Neuronal stem cell (in vitro differentiated cells): ENCODE measurements at regions not wholly inside any gene's neighbourhood (a gene's known extent, or its start where the extent isn't known, plus 50 kb on each side); places are given as distances from the start of the nearest gene placed in this dataset.
"Not testable (repeated sequence)": the region's sequence is repeated elsewhere in the genome, so short reads cannot be mapped to it uniquely, and the experiment has no call there.

Experiments used
- DNase-seq: peaks from one replicate; pipeline ENCODE4 v3.0.0-alpha.2; 2013; ENCODE audit warnings: low spot score
- H2AFZ ChIP-seq: one replicate; pipeline ENCODE4 v1.6.1; 2013; ENCODE audit warnings: mild to moderate bottlenecking, low read length, inconsistent platforms
- H2AK5ac ChIP-seq: 2 replicates; pipeline ENCODE4 v1.6.1; 2013; ENCODE audit warnings: low read depth, mild to moderate bottlenecking, inconsistent platforms, low read length, moderate library complexity, mixed read lengths
- H2BK120ac ChIP-seq: 2 replicates; pipeline ENCODE4 v1.6.1; 2013; ENCODE audit warnings: low read depth, mild to moderate bottlenecking, inconsistent platforms, low read length, moderate library complexity, mixed read lengths
- H2BK12ac ChIP-seq: one replicate; pipeline ENCODE4 v1.6.1; 2013; ENCODE audit warnings: low read length, inconsistent platforms
- H2BK15ac ChIP-seq: 2 replicates; pipeline ENCODE4 v1.6.1; 2013; ENCODE audit warnings: mild to moderate bottlenecking, low read length, inconsistent platforms, mixed read lengths
- H2BK5ac ChIP-seq: one replicate; pipeline ENCODE4 v1.6.1; 2013; ENCODE audit warnings: inconsistent platforms, mild to moderate bottlenecking, low read length, moderate library complexity
- H3K14ac ChIP-seq: one replicate; pipeline ENCODE4 v1.6.1; 2013; ENCODE audit warnings: low read length, inconsistent platforms
- H3K18ac ChIP-seq: 2 replicates; pipeline ENCODE4 v1.6.1; 2013; ENCODE audit warnings: low read length, inconsistent platforms
- H3K23ac ChIP-seq: 2 replicates; pipeline ENCODE4 v1.6.1; 2013; ENCODE audit warnings: low read depth, mild to moderate bottlenecking, mixed read lengths, low read length, inconsistent platforms; ENCODE audit not compliant: poor library complexity
- H3K27ac ChIP-seq: replicated peaks from 3 replicates; pipeline ENCODE4 v1.5.1; 2013; ENCODE audit warnings: low read length, inconsistent platforms
- H3K27me3 ChIP-seq, 3 experiments: 2 replicates each; pipeline ENCODE4 v1.6.1; 2013; ENCODE audit warnings: low read length in 3 of 3, mild to moderate bottlenecking in 2 of 3, inconsistent platforms in 1 of 3, low read depth in 1 of 3, mixed read lengths in 1 of 3, moderate library complexity in 1 of 3; ENCODE audit not compliant: control insufficient read depth in 3 of 3, insufficient read depth in 3 of 3
- H3K36me3 ChIP-seq, 2 donors: replicated peaks in 1 of 2; 2 replicates each; pipeline ENCODE4 v1.6.1; 2013; ENCODE audit warnings: low read length in 2 of 2; ENCODE audit not compliant: control insufficient read depth in 2 of 2, insufficient read depth in 2 of 2
- H3K4ac ChIP-seq: 2 replicates; pipeline ENCODE4 v1.6.1; 2013; ENCODE audit warnings: inconsistent platforms, mild to moderate bottlenecking, low read length, moderate library complexity
- H3K4me1 ChIP-seq, 2 donors: 1 replicate in 1 of 2; 2 replicates in 1 of 2; pipeline ENCODE4 v1.6.1; 2013; ENCODE audit warnings: low read length in 2 of 2, low read depth in 1 of 2; ENCODE audit not compliant: control insufficient read depth in 2 of 2, insufficient read depth in 1 of 2
- H3K4me2 ChIP-seq: one replicate; pipeline ENCODE4 v1.6.1; 2013; ENCODE audit warnings: mild to moderate bottlenecking, low read length, inconsistent platforms; ENCODE audit not compliant: insufficient read depth, poor library complexity, severe bottlenecking
- H3K4me3 ChIP-seq, 2 donors: 2 replicates each; pipeline ENCODE4 v1.5.1; 2013; ENCODE audit warnings: low read length in 2 of 2, mild to moderate bottlenecking in 2 of 2, inconsistent platforms in 1 of 2, moderate library complexity in 1 of 2
- H3K79me1 ChIP-seq: one replicate; pipeline ENCODE4 v1.6.1; 2013; ENCODE audit warnings: low read depth, mild to moderate bottlenecking, inconsistent platforms, low read length, moderate library complexity
- H3K9ac ChIP-seq: one replicate; pipeline ENCODE4 v1.6.1; 2013; ENCODE audit warnings: mild to moderate bottlenecking, low read depth, low read length, inconsistent platforms; ENCODE audit not compliant: poor library complexity
- H3K9me3 ChIP-seq, 2 donors: replicated peaks in 1 of 2; 2 replicates each; pipeline versions ENCODE3 to v1.6.1; 2013; ENCODE audit warnings: low read length in 2 of 2, mild to moderate bottlenecking in 2 of 2, inconsistent platforms in 1 of 2, low read depth in 1 of 2, mixed read lengths in 1 of 2, moderate library complexity in 1 of 2; ENCODE audit not compliant: control insufficient read depth in 2 of 2, insufficient read depth in 1 of 2
- H4K8ac ChIP-seq: one replicate; pipeline ENCODE4 v1.6.1; 2013; ENCODE audit warnings: low read depth, mild to moderate bottlenecking, inconsistent platforms, low read length, moderate library complexity
- H4K91ac ChIP-seq: one replicate; pipeline ENCODE4 v1.6.1; 2013; ENCODE audit warnings: low read length, low read depth, mild to moderate bottlenecking, inconsistent platforms; ENCODE audit not compliant: poor library complexity
- WGBS, 2 donors: extraction: QIAGEN DNeasy Blood & Tissue Kit; methylation state at CpG; one replicate each; pipeline ENCODE4 v1.1.7; 2013; ENCODE audit warnings: missing lambda C conversion rate in 2 of 2, mixed read lengths in 1 of 2; ENCODE audit not compliant: insufficient read length in 2 of 2, insufficient replicate concordance in 1 of 2; ENCODE audit errors: extremely low coverage in 2 of 2; 5-methylcytosine and 5-hydroxymethylcytosine counted together

DNA sequence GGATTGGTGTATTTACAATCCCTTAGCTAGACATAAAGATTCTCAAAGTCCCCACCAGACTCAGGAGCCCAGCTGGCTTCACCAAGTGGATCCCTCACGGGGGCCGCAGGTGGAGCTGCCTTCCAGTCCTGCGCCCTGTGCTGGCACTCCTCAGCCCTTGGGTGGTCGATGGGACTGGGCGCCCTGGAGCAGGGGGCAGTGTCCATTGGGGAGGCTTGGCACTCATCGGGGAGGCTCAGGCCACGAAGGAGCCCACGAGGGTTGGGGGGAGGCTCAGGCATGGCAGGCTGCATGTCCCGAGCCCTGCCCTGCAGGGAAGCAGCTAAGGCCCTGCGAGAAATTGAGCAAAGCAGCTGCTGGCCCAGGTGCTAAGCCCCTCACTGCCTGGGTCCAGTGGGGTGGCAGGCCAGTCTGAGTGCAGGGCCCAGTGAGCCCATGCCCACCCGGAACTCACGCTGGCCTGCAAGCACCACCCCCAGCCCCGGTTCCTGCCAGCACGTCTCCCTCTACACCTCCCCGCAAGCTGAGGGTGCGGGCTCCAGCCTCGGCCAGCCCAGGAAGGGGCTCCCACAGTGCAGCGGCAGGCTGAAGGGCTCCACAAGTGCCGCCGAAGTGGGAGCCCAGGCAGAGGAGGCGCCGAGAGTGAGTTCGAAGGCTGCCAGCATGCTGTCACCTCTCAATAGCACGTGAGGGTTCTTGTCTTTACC lies 198.5 kb downstream of the ADRA2C start:
- H3K9ac ChIP-seq, H2AK5ac ChIP-seq, H4K91ac ChIP-seq, H2BK120ac ChIP-seq, H3K4me2 ChIP-seq, H3K23ac ChIP-seq, H3K27me3 ChIP-seq, H4K8ac ChIP-seq, H3K36me3 ChIP-seq, H2BK15ac ChIP-seq, H3K4me1 ChIP-seq, H3K79me1 ChIP-seq, DNase-seq, H2BK5ac ChIP-seq, H3K4ac ChIP-seq, H2BK12ac ChIP-seq, H3K27ac ChIP-seq, H2AFZ ChIP-seq, H3K14ac ChIP-seq, H3K4me3 ChIP-seq, H3K9me3 ChIP-seq: not testable (repeated sequence)
- peak overlapping the region; percentile 57 for H3K18ac ChIP-seq
- no CpG with 5 or more reads among the region's 24 CpGs for WGBS, 2 donors

DNA sequence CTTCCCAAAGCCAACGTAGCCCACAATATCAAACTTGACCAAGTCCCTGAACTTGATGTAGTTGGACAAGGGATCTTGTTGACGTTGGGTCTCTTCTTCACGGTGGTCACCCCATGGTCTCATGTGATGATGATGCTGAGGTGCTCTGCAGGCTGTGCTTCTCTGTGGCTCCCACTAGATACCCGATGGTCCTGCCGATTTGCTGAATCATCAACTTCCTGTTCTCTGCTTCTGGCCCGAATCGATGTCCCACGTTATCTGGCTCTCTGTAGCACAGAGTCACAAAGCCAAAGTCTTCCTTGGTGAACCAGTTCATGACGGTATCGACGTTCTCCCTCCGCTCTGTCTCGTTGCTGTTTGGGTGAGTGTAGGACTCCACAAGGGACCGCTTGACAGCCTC lies 201.0 kb downstream of the ADRA2C start:
- H3K27me3 ChIP-seq, DNase-seq: not testable (repeated sequence)
- WGBS, 2 donors: no CpG with 5 or more reads among the region's 14 CpGs

DNA sequence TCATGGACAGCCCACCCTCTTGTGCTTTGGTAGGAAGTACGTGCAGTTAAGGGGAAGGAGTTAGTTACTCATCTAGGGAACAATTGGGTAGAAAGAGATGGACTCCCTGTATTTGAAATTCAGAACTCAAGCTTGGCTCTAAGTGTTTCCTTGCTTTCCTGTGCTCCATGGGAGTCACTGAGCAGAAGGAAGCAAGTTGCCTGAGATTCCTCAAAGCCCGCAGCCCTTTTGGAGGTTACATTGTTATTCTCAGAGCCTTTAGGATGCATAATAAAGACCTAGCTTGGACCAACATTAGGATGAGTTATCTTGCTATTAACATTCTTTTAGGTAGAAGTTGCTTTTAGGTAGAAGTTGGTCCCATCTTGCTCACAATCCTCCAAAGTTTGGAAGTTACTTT lies 206.4 kb downstream of the ADRA2C start:
- H4K91ac ChIP-seq, H3K9me3 ChIP-seq, H3K23ac ChIP-seq, H3K4me1 ChIP-seq, H3K9ac ChIP-seq, H2AFZ ChIP-seq, H2AK5ac ChIP-seq, H3K36me3 ChIP-seq, H3K27ac ChIP-seq, H4K8ac ChIP-seq, H3K79me1 ChIP-seq, H3K4ac ChIP-seq, H3K18ac ChIP-seq, H2BK5ac ChIP-seq, H3K27me3 ChIP-seq, DNase-seq, H2BK120ac ChIP-seq, H3K14ac ChIP-seq, H2BK15ac ChIP-seq, H3K4me3 ChIP-seq, H3K4me2 ChIP-seq, H2BK12ac ChIP-seq: not testable (repeated sequence)
- WGBS, 2 donors: no CpG with 5 or more reads among the region's 2 CpGs

More for the DNA sequence above, 201.0 kb downstream of the ADRA2C start:
- H3K14ac ChIP-seq, H3K4me3 ChIP-seq, H3K4me2 ChIP-seq, H3K36me3 ChIP-seq, H3K4me1 ChIP-seq, H2BK5ac ChIP-seq, H3K79me1 ChIP-seq, H2AFZ ChIP-seq, H3K27ac ChIP-seq, H4K8ac ChIP-seq, H2BK15ac ChIP-seq, H2AK5ac ChIP-seq, H3K4ac ChIP-seq, H2BK12ac ChIP-seq, H3K9me3 ChIP-seq, H2BK120ac ChIP-seq, H3K9ac ChIP-seq, H3K23ac ChIP-seq, H4K91ac ChIP-seq, H3K18ac ChIP-seq: not testable (repeated sequence)

DNA sequence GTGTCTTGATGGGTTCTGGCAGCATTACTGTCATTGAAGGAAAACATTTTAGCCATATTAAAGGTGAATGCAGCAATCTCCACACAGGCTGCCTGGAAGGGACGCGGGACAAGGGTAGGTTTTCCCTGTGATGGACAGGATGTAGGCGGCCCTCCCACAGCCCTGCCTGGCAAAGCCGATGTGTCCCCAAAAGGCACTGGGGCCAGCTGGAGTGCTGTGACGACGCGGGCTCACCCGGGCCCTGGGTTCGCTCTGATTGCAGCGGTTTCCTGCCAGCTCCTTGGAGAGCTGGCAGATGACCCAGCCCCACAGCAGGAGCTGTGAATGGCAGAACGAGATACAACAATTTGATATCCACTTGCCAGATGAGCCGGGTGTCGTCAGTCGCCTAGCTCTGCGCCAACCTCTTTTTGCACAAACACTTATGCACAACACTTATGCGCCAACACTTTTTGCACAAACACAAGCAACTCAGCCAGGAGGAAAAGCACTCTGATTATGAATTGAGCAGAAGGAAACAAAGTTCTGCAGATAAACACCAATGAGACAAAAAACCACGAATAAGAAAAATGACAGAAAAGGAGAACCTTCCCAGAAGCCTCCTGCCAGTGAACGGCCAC lies 207.5 kb downstream of the ADRA2C start:
- not testable (repeated sequence) for H2BK15ac ChIP-seq, H3K36me3 ChIP-seq, H4K8ac ChIP-seq, H2BK12ac ChIP-seq, H3K4ac ChIP-seq, H2AK5ac ChIP-seq, H2BK5ac ChIP-seq, H3K18ac ChIP-seq, H2BK120ac ChIP-seq, H3K79me1 ChIP-seq, H3K4me3 ChIP-seq, H3K14ac ChIP-seq, H3K23ac ChIP-seq, H3K9me3 ChIP-seq, H2AFZ ChIP-seq, DNase-seq, H3K27ac ChIP-seq, H3K27me3 ChIP-seq, H4K91ac ChIP-seq, H3K4me2 ChIP-seq, H3K4me1 ChIP-seq, H3K9ac ChIP-seq
- no CpG with 5 or more reads among the region's 18 CpGs for WGBS, 2 donors
